ENCODE measurements at regions not wholly inside any gene's neighbourhood (a gene's known extent, or its start where the extent isn't known, plus 50 kb on each side); places are given as distances from the start of the nearest gene placed in this dataset.

- DNase-seq: peak; percentile 86 to 94
Observed at GRCh38 chr6:82068721-82069120, 178.8 kb downstream of the IBTK start.

DNA sequence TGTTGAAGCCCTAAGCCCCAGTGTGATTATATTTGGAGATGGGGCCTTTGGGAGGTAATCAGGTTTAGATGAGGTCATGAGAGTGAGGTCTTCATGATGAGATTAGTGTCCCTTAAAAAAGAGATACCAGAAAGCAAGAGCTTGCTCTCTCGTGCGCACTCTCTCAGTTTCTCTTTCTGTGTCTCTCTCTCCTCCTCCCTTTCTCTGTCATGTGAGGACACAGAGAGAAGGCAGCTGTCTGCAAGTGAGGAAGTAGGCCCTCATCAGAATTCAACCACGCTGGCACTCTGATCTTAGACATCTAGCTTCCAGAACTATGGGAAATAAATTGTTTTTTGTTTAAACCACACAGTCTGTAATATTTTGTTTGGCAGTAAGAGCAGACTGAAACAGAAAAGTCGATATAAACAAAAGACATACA, 180.5 kb downstream of the IBTK start:
- DNase-seq: no peak

DNA sequence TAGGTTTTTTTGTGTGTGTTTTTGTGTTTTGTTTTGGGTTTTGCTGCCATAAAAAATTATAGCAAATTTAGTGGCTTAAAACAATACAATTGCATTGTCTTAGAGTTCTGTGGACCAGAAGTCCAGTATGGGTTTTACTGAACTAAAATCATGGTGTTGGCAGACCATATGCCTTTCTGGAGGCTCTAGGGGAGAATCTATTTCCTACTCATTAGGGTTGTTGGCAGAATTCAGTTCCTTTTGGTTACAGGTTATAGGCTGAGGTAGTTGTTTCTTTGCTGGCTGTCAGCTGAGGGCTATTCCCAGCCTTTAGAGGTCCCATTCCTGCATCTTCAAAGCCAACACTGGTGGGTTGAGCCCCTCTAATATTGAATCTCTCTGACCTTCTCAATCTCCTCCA, 181.3 kb downstream of the IBTK start:
- DNase-seq: no peak

GRCh38 chr6:82063574-82063973, 184.0 kb downstream of the IBTK start:
- no peak for DNase-seq

- no peak for DNase-seq
Observed at GRCh38 chr6:82062219-82062618, 185.3 kb downstream of the IBTK start.

- peak; percentile 52 to 79 for DNase-seq
Observed at GRCh38 chr6:82057846-82058554, 189.5 kb downstream of the IBTK start.

DNA sequence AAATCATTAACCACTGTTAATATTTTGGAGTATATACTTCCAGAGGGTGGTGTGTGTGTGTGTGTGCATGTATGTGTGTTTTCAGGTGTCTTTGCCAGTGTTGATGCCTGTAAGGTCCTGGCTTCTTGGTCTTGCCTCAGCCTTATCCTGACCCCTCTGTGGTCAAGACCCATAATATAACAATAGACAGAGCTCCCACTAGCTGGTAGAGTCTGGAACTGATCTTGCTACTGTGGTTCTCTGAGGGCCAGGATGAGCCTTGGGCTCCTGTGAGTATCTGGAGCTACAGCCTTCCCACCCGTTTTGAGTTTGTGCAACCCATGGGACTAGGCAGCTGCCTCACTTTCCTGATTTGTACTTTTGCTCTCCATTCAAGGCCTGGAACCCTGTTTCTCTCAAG, 191.0 kb downstream of the IBTK start:
- no peak for DNase-seq

GRCh38 chr6:82045965-82046756, 201.4 kb downstream of the IBTK start:
- DNase-seq: no peak

DNA sequence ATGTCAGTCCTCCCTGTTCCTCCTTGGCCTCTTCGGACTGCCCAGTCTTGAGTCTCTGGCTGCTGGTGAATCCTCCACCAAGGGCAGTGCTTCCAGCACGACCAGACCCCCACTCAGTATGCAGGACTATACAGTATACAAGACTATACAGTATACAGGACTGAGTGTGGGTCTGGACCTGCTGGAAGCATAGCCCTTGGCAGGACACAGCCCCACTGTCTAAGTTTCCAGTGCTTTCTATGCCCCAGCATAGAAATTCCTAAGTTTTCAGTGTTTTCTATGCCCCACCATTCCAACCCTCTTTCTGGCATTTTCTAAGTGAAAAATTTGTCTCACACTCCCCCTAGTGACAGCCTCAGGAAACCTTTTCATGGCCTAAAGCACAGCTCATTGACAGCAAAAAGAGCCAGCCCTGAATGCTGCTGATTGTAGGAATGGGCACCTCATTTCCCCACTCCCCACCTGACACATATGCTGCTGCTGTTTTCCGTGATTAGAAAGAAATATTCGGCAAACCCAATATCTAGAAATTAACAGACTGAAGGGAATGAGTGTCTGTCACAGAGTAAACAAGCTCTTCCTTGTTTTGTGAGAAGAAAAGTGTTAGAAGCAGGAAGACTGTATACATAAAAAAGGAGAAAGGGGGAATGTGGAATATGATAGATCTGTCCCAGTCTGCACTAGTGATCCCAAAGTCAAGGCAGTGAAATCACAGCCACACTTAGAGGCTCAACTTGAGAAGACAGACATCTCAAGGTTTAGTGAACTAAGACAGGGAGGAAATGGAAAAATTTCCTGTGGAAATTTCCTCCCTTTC, 206.9 kb downstream of the IBTK start:
- peak in 1 of 2 experiments; percentile 69 for DNase-seq

GRCh38 chr6:82038631-82039030, 208.9 kb downstream of the IBTK start:
- no peak for DNase-seq

GRCh38 chr6:82035526-82035925, 212.0 kb downstream of the IBTK start:
- no peak for DNase-seq

GRCh38 chr6:82033631-82034211, 213.8 kb downstream of the IBTK start:
- peak in 1 of 2 experiments; percentile 13 for DNase-seq

DNA sequence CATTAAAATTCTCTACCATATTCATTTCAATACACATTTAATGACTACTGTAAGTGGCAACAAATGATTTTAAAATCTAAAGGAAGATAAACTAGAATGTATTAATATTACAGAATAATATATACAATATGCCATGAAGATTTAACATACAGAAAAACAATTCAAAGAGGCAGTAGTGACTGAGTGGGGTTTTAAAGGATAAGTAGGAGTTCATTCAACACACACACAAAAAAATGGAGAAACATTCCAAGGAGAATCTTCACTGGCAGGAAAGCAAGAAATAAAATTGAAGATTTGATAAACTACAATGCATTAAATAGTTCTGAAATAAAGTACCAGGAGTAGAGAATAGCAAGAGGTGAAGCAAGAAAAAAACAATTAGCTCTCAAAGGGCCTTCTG, 215.1 kb downstream of the IBTK start:
- DNase-seq: no peak

DNA sequence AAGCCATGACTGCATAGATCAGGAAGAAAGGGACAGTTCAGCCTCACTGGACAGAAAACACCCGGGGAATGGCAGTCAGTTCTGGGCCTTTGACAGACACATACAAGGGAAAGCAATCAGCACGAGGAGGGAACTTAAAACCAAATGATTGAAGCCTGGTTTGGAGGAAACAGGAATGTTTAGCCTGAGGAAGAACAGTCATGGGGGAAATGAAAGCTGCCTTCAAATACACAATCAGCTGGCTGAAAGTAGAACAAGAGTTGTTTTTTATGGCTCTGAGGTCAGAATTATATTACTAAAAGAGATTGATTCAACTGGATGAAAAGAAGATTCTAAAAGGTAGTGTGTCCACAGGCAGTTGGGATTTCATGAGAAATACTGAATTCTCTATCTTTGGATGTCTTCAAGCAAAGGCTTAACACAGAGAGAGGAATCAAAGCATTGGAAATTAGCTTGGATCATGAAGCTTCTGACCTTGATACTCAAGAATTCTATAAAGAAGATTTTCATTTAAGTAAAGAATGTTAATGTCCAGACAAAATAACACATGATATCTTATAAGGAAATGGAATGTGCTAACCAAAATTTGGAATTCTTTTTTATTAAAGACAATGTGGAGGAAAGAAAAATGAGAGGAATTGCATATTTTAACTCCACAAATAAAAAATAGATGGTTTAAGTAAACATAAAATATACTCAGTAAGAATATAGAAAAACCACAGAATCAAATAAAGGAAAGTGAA, 216.6 kb downstream of the IBTK start:
- no peak for DNase-seq

GRCh38 chr6:82030301-82030700, 217.2 kb downstream of the IBTK start:
- DNase-seq: no peak

DNA sequence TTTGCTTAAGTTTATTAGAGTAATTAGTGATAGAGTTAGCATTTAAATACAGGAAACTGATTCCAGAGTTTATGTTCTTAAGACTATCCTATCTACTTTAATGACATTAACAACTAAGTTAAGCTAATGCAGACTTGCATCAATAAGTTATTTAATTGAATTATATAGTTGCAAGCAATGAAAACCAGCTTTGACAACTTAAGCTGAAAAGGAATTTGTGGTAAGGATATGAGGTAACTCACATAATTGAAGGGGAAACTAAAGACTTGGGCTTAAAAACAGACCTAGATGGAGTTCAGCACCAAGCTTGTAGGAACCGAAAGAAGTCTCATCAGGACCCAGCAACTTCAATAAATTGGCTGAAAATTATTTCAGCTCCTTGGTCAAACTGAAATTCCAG, 222.3 kb downstream of the IBTK start:
- no peak for DNase-seq

DNA sequence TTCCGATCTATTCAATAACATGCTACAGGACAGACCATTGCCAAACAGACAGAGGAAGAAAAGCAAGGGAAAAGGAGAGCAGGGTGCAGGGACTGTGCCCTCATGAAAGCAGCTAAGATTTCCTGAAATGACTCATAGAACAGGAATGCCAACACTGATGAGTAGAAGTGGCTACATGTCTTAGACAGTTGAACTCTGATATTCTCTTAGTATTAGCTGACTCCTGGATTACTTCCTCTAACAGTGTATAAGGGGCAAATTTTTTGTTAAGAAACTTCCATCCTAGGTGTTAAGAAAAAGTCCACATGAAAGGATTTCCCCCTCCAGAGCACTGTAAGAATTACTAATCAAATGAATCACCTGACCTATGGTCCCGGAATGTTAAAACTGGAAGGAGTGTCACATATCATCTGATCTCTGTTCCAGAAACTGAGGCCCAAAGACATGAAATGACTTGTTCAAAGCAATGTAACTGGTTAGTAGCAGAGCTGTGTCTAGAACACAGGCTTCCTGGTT, 224.9 kb downstream of the IBTK start:
- DNase-seq: peak in 1 of 2 experiments; percentile 2

DNA sequence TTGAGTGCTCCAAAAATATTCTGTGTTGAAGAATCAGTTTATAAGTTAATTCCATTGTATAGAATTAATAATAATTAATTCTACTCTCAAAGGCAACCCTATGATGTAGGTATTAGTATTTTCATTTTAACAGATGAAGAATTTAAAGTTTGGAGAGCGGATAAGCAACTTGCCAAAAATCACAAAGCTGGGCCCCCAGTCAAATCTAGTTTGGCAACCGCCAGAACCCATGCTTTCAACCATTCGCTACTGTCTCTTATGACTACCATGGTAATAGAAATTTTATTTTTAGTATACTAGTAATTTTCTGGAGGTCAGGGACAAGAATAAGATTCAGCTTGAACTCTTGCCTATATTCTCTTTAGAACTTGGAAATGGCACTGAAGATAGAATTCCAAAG, 229.8 kb downstream of the IBTK start:
- no peak for DNase-seq

DNA sequence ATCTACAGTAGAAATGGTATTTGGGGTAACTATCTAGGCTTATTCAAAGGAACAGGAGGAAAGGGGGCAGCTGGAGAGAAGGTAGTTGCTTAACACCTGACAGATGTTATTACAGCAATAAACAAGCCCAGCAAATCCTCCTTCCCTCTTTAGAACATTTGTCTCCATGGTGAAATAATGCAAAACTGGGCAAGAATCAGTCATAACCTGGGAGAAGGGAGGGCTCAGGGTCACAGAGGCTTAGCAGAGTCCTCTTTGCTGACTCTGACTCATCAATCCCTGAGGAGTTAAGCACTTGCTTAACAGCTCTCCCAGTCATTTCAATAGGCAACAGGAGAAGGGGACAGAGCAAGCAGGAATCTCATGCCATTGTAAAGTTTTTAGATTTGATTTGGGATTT, 230.3 kb downstream of the IBTK start:
- no peak for DNase-seq

- DNase-seq: no peak
Observed at GRCh38 chr6:82015526-82015925, 232.0 kb downstream of the IBTK start.

GRCh38 chr6:82015043-82015442, 232.5 kb downstream of the IBTK start:
- no peak for DNase-seq
